H1 (cell line): ENCODE measurements at regions not wholly inside any gene's neighbourhood (a gene's known extent, or its start where the extent isn't known, plus 50 kb on each side); places are given as distances from the start of the nearest gene placed in this dataset.

ENCODE experiments used
- CHD2 ChIP-seq: IDR thresholded peaks from 2 replicates; pipeline ENCODE4 v1.6.1; 2012; ENCODE audit warnings: low read length, improper control_type of control experiment
- CTBP2 ChIP-seq: IDR thresholded peaks from 2 replicates; pipeline ENCODE4 v1.7.0; 2011; ENCODE audit warnings: borderline replicate concordance, mild to moderate bottlenecking, moderate library complexity, mixed read lengths, low read length; ENCODE audit not compliant: insufficient read depth, insufficient read length
- MAX ChIP-seq: IDR thresholded peaks from 2 replicates; pipeline ENCODE4 v1.6.1; 2012; ENCODE audit warnings: inconsistent platforms
- SIX5 ChIP-seq: IDR thresholded peaks from 2 replicates; pipeline ENCODE4 v1.6.1; 2011; ENCODE audit warnings: mild to moderate bottlenecking, low read depth, low read length
- TF ChIP-seq, protein P1 (sequence below): fragments of 300-600 bp; sonication (generic); IDR thresholded peaks from 2 replicates; pipeline ENCODE4 v1.7.1; 2012; ENCODE audit warnings: low read length, moderate library complexity, mild to moderate bottlenecking, inconsistent platforms; ENCODE audit not compliant: insufficient replicate concordance

DNA sequence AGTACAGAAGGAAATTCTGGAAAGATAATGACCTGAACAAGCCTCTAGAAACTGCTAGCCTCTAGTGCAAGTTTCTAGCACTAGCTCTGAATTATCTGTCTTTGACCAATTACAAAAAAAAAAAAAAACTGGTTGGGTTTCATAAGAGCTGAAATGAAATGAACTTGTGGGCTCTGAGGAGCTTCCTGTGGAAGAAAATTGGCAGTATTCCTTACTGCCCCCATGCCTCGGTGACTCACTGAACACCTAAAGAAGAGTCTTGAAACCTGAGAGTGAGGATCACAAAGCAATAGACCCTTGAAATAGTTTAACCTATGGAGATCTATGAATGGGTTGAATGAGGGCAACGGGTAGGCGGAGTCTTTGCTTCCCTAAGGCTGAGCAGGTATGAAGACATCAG, 263.6 kb upstream of the RASA1 start (continued):
- TF ChIP-seq, protein P1, sequence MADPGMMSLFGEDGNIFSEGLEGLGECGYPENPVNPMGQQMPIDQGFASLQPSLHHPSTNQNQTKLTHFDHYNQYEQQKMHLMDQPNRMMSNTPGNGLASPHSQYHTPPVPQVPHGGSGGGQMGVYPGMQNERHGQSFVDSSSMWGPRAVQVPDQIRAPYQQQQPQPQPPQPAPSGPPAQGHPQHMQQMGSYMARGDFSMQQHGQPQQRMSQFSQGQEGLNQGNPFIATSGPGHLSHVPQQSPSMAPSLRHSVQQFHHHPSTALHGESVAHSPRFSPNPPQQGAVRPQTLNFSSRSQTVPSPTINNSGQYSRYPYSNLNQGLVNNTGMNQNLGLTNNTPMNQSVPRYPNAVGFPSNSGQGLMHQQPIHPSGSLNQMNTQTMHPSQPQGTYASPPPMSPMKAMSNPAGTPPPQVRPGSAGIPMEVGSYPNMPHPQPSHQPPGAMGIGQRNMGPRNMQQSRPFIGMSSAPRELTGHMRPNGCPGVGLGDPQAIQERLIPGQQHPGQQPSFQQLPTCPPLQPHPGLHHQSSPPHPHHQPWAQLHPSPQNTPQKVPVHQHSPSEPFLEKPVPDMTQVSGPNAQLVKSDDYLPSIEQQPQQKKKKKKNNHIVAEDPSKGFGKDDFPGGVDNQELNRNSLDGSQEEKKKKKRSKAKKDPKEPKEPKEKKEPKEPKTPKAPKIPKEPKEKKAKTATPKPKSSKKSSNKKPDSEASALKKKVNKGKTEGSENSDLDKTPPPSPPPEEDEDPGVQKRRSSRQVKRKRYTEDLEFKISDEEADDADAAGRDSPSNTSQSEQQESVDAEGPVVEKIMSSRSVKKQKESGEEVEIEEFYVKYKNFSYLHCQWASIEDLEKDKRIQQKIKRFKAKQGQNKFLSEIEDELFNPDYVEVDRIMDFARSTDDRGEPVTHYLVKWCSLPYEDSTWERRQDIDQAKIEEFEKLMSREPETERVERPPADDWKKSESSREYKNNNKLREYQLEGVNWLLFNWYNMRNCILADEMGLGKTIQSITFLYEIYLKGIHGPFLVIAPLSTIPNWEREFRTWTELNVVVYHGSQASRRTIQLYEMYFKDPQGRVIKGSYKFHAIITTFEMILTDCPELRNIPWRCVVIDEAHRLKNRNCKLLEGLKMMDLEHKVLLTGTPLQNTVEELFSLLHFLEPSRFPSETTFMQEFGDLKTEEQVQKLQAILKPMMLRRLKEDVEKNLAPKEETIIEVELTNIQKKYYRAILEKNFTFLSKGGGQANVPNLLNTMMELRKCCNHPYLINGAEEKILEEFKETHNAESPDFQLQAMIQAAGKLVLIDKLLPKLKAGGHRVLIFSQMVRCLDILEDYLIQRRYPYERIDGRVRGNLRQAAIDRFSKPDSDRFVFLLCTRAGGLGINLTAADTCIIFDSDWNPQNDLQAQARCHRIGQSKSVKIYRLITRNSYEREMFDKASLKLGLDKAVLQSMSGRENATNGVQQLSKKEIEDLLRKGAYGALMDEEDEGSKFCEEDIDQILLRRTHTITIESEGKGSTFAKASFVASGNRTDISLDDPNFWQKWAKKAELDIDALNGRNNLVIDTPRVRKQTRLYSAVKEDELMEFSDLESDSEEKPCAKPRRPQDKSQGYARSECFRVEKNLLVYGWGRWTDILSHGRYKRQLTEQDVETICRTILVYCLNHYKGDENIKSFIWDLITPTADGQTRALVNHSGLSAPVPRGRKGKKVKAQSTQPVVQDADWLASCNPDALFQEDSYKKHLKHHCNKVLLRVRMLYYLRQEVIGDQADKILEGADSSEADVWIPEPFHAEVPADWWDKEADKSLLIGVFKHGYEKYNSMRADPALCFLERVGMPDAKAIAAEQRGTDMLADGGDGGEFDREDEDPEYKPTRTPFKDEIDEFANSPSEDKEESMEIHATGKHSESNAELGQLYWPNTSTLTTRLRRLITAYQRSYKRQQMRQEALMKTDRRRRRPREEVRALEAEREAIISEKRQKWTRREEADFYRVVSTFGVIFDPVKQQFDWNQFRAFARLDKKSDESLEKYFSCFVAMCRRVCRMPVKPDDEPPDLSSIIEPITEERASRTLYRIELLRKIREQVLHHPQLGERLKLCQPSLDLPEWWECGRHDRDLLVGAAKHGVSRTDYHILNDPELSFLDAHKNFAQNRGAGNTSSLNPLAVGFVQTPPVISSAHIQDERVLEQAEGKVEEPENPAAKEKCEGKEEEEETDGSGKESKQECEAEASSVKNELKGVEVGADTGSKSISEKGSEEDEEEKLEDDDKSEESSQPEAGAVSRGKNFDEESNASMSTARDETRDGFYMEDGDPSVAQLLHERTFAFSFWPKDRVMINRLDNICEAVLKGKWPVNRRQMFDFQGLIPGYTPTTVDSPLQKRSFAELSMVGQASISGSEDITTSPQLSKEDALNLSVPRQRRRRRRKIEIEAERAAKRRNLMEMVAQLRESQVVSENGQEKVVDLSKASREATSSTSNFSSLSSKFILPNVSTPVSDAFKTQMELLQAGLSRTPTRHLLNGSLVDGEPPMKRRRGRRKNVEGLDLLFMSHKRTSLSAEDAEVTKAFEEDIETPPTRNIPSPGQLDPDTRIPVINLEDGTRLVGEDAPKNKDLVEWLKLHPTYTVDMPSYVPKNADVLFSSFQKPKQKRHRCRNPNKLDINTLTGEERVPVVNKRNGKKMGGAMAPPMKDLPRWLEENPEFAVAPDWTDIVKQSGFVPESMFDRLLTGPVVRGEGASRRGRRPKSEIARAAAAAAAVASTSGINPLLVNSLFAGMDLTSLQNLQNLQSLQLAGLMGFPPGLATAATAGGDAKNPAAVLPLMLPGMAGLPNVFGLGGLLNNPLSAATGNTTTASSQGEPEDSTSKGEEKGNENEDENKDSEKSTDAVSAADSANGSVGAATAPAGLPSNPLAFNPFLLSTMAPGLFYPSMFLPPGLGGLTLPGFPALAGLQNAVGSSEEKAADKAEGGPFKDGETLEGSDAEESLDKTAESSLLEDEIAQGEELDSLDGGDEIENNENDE: no peak
- no peak for TF ChIP-seq CHD2
- TF ChIP-seq SIX5: no peak
- TF ChIP-seq MAX: no peak
- TF ChIP-seq CTBP2: no peak
